ENCODE measurements at regions not wholly inside any gene's neighbourhood (a gene's known extent, or its start where the extent isn't known, plus 50 kb on each side); places are given as distances from the start of the nearest gene placed in this dataset.

DNA sequence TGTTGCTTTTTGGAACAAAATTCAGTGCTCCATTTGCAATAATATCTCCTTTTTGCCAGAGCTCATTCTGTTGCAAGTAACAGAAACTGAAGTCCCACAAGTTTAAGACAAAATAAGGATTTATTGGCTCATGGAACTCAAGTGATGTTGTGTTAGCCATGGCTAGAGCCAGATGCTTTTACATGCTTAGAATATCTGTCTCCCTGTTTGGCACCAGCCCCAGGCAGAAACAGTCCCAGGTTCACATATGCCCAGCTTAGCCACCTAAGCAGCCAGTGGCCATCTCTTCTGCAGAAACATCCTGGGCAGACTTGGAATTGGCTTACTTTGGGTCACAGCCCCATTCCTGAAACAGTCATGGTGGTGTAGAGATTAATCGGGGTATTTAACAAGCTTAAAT lies 540.9 kb upstream of the SGCD start:
- no peak for DNase-seq (ENCODE audit: low spot score)
- ChIA-PET POLR2A (interaction anchor here (0.7 to 1.1 kb wide), 2 partner anchors 13 to 31 kb away, joined by 3 read pairs; no protein-coding TSS in a partner anchor), CTCF (ENCODE audit: unreplicated experiment) (no interaction called here)
- H3K9me3 ChIP-seq (ENCODE audit: low read length) = no peaks in the 10 kb centered on the region
- H3K9me2 ChIP-seq (ENCODE audit: insufficient read depth, low read length) = no peaks in the 10 kb centered on the region
- no peaks in the 10 kb centered on the region for H3K36me3 ChIP-seq (ENCODE audit: insufficient read depth, low read length)
- H3K4me2 ChIP-seq (ENCODE audit: low read length) = no peak overlapping the region
- BruUV-seq (replicated peaks) = no TSS peak
- H3K4me1 ChIP-seq (ENCODE audit: insufficient read depth, low read length, poor library complexity, severe bottlenecking) = no peaks in the 10 kb centered on the region
- no peaks in the 10 kb centered on the region for H4K20me1 ChIP-seq (ENCODE audit: insufficient read depth, low read length)
- H3K4me3 ChIP-seq (ENCODE audit: low read depth, low read length, poor library complexity, severe bottlenecking) = no peak overlapping the region
- no peak overlapping the region for H3K27ac ChIP-seq (ENCODE audit: low read depth, low read length, poor library complexity, severe bottlenecking)
- no peaks in the 10 kb centered on the region for H3K79me2 ChIP-seq (ENCODE audit: insufficient read depth, low read depth, low read length)
- no peak overlapping the region for H2AFZ ChIP-seq (ENCODE audit: low read length)
- intact Hi-C loops (cut with micrococcal nuclease; ENCODE audit: unreplicated experiment) = no loop called here
- TF ChIP-seq, protein P1, sequence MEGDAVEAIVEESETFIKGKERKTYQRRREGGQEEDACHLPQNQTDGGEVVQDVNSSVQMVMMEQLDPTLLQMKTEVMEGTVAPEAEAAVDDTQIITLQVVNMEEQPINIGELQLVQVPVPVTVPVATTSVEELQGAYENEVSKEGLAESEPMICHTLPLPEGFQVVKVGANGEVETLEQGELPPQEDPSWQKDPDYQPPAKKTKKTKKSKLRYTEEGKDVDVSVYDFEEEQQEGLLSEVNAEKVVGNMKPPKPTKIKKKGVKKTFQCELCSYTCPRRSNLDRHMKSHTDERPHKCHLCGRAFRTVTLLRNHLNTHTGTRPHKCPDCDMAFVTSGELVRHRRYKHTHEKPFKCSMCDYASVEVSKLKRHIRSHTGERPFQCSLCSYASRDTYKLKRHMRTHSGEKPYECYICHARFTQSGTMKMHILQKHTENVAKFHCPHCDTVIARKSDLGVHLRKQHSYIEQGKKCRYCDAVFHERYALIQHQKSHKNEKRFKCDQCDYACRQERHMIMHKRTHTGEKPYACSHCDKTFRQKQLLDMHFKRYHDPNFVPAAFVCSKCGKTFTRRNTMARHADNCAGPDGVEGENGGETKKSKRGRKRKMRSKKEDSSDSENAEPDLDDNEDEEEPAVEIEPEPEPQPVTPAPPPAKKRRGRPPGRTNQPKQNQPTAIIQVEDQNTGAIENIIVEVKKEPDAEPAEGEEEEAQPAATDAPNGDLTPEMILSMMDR (conservative IDR thresholded peaks at IDR 0.05; ENCODE audit: low read length) = no peak

DNA sequence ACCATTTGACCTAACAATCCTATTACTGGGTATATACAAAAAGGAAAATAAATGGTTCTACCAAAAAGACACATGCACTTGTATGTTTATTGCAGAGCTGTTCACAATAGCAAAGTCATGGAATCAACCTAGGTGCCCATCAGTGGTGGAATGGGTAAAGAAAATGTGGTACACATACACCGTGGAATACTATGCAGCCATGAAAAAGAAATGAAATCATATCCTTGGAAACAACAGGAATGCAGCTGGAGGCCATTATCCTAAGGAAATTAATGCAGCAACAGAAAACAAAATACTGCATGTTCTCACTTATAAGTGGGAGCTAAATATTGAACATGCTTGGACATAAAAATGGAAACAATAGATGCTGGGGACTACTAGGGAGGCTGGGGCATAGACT lies 534.1 kb upstream of the SGCD start:
- DNase-seq (ENCODE audit: low spot score) = no peak
- CTCF ChIA-PET (ENCODE audit: unreplicated experiment) = no interaction called here
- Histone ChIP-seq H3K79me2 (ENCODE audit: insufficient read depth, low read depth, low read length) (no peaks in the 10 kb centered on the region), H3K9me3 (ENCODE audit: low read length) (peaks cover 8% of the 10 kb centered on the region; the same call in 1 of the 2 replicates), H2AFZ (ENCODE audit: low read length) (no peak overlapping the region), H3K27ac (ENCODE audit: low read depth, low read length, poor library complexity, severe bottlenecking) (no peak overlapping the region), H4K20me1 (ENCODE audit: insufficient read depth, low read length) (no peaks in the 10 kb centered on the region), H3K9me2 (ENCODE audit: insufficient read depth, low read length) (no peaks in the 10 kb centered on the region), H3K4me1 (ENCODE audit: insufficient read depth, low read length, poor library complexity, severe bottlenecking) (no peaks in the 10 kb centered on the region), H3K4me3 (ENCODE audit: low read depth, low read length, poor library complexity, severe bottlenecking) (no peak overlapping the region), H3K4me2 (ENCODE audit: low read length) (no peak overlapping the region), H3K36me3 (ENCODE audit: insufficient read depth, low read length) (no peaks in the 10 kb centered on the region)
- no TSS peak for BruUV-seq (replicated peaks)
- TF ChIP-seq, protein P1 (conservative IDR thresholded peaks at IDR 0.05; ENCODE audit: low read length) = no peak
- no peak for TF ChIP-seq EZH2phosphoT487 (IDR thresholded peaks at IDR 0.05; ENCODE audit: borderline replicate concordance, low read depth, low read length)
- intact Hi-C loops (cut with micrococcal nuclease; ENCODE audit: unreplicated experiment) = no loop called here
- POLR2A ChIA-PET = no interaction called here

DNA sequence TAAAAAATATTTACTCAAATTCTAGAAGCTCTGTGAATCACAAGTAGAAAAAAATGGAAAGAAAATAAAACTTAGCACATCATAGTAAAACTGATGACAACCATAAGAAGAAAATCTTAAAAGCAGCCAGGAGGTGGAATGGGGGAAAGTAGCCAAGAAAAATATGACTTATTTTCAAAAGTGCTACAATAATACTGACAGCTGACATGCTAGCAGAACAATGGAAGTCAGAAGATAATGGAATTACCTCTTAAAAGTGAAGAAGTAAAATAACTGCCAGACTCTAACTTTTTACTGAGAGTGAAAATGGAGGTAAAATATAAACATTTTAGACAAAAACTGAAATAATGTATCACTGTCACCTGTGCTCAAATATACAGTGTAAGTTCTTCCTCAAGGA lies 532.2 kb upstream of the SGCD start:
- Histone ChIP-seq H3K4me2 (ENCODE audit: low read length) (no peak overlapping the region), H3K36me3 (ENCODE audit: insufficient read depth, low read length) (no peaks in the 10 kb centered on the region), H3K4me1 (ENCODE audit: insufficient read depth, low read length, poor library complexity, severe bottlenecking) (no peaks in the 10 kb centered on the region), H3K79me2 (ENCODE audit: insufficient read depth, low read depth, low read length) (no peaks in the 10 kb centered on the region), H3K27ac (ENCODE audit: low read depth, low read length, poor library complexity, severe bottlenecking) (no peak overlapping the region), H3K9me2 (ENCODE audit: insufficient read depth, low read length) (no peaks in the 10 kb centered on the region), H2AFZ (ENCODE audit: low read length) (no peak overlapping the region), H3K4me3 (ENCODE audit: low read depth, low read length, poor library complexity, severe bottlenecking) (no peak overlapping the region), H4K20me1 (ENCODE audit: insufficient read depth, low read length) (no peaks in the 10 kb centered on the region), H3K9me3 (ENCODE audit: low read length) (peaks cover 8% of the 10 kb centered on the region; the same call in 1 of the 2 replicates)
- no peak for TF ChIP-seq EZH2phosphoT487 (IDR thresholded peaks at IDR 0.05; ENCODE audit: borderline replicate concordance, low read depth, low read length)
- TF ChIP-seq, protein P1 (conservative IDR thresholded peaks at IDR 0.05; ENCODE audit: low read length) = no peak
- CTCF ChIA-PET (ENCODE audit: unreplicated experiment) = no interaction called here
- intact Hi-C loops (cut with micrococcal nuclease; ENCODE audit: unreplicated experiment) = no loop called here
- POLR2A ChIA-PET = no interaction called here
- no TSS peak for BruUV-seq (replicated peaks)
- DNase-seq (ENCODE audit: low spot score) = peak; percentile 15
